H7 (cell line): ENCODE measurements at regions not wholly inside any gene's neighbourhood (a gene's known extent, or its start where the extent isn't known, plus 50 kb on each side); places are given as distances from the start of the nearest gene placed in this dataset.
"Not testable (repeated sequence)": the region's sequence is repeated elsewhere in the genome, so short reads cannot be mapped to it uniquely, and the experiment has no call there.

ENCODE experiments used
- DNase-seq: peaks from one replicate; pipeline ENCODE4 v3.0.0; 2012
- H3K27me3 ChIP-seq: 2 replicates; pipeline ENCODE4 v1.6.0; 2011; ENCODE audit warnings: mild to moderate bottlenecking, low read length; ENCODE audit not compliant: control insufficient read depth, insufficient read depth
- H3K36me3 ChIP-seq: replicated peaks from 2 replicates; pipeline ENCODE4 v1.5.1; 2011; ENCODE audit warnings: low read length; ENCODE audit not compliant: control insufficient read depth, insufficient read depth
- H3K4me3 ChIP-seq: 2 replicates; pipeline ENCODE4 v1.5.1; 2011; ENCODE audit warnings: low read depth, mild to moderate bottlenecking, control low read depth, low read length, moderate library complexity; ENCODE audit not compliant: insufficient read depth

- DNase-seq = no peak
- Histone ChIP-seq H3K36me3 (no peaks in the 10 kb centered on the region), H3K4me3 (no peak overlapping the region), H3K27me3 (no peaks in the 10 kb centered on the region)
Measured at GRCh38 chr12:105590571-105590970, 260.1 kb downstream of the C12orf75 start.

GRCh38 chr12:105595440-105595839 is 264.9 kb downstream of the C12orf75 start:
- Histone ChIP-seq H3K4me3 (no peak overlapping the region), H3K27me3 (no peaks in the 10 kb centered on the region), H3K36me3 (no peaks in the 10 kb centered on the region)
- no peak for DNase-seq

DNA sequence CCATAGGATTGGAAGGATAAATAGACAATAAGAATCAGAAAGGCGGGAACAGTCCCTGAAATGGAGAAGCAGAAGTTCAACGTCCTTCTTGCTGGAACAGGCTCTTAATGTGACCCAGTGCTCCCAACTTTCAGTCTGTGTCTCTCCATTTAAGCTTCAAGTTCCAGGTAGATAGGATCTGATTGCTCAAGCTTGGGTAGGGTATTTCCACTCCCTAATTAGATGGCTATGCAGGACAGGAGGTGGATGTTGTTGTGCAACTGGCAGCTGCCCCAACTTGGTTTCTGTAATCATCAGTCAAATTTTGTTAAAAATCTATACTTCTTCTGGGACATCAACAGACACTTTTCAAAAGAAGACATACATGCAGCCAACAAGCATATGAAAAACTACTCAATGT is 266.2 kb downstream of the C12orf75 start:
- no peak overlapping the region for H3K4me3 ChIP-seq
- H3K27me3 ChIP-seq = no peaks in the 10 kb centered on the region
- no peak for DNase-seq
- H3K36me3 ChIP-seq = no peaks in the 10 kb centered on the region

DNA sequence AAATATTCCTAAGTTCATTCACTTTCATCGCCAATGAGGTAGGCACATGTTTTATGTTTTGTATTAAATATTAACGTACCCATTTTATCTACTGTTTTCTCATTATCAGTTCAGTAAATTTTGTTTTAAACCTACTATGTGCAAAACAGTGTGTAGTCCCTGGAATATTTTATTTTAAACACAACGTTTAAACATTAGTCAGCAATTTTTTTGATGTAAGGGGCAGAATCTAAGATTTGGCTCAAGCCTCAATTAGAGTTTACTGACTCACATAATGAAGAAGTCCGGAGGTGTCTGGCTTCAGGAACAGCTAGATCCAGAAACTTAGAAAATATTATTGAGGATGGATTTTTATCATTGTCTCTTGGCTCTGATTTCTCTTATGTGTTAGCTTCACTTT is 267.5 kb downstream of the C12orf75 start:
- H3K36me3 ChIP-seq = no peaks in the 10 kb centered on the region
- no peak overlapping the region for H3K4me3 ChIP-seq
- no peak for DNase-seq
- H3K27me3 ChIP-seq = no peaks in the 10 kb centered on the region

DNA sequence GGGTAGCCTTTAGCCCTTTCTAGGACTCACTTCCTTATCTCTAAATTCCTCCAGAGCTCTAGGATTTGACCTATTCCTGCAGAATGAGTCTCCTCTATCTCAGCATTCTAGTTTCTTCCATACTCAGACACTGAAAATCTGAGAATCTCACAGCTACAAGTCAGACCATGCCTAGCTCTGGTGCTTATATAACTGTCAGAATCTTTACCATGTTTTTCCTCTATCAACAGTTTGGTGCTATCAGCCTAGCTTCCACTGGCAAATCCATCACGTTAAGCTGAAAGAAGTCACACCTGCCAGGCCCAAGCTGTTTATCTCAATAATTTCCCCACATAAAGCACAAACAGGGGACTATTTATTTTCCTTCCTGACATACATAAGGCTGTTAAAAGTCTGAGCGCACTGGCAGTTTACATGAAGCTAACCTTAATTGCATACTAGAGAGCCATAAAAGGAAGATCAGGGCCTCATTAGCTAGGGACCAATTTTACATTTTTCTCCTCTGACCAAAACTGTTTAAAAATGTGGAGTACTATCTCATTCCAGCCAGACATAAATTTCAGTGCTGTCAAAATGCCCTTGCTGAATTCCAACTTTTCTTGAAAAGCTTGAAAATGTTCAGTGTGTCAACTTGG is 270.5 kb downstream of the C12orf75 start:
- DNase-seq = no peak
- Histone ChIP-seq H3K36me3 (no peaks in the 10 kb centered on the region), H3K27me3 (no peaks in the 10 kb centered on the region), H3K4me3 (no peak overlapping the region)

- not testable (repeated sequence) for H3K4me3 ChIP-seq, DNase-seq, H3K27me3 ChIP-seq, H3K36me3 ChIP-seq
Measured at GRCh38 chr12:105602312-105602711, 271.8 kb downstream of the C12orf75 start.

GRCh38 chr12:105604281-105604680 is 273.8 kb downstream of the C12orf75 start:
- not testable (repeated sequence) for H3K4me3 ChIP-seq, H3K36me3 ChIP-seq, DNase-seq, H3K27me3 ChIP-seq

GRCh38 chr12:105606613-105607012 is 276.1 kb downstream of the C12orf75 start:
- not testable (repeated sequence) for DNase-seq, H3K4me3 ChIP-seq, H3K27me3 ChIP-seq, H3K36me3 ChIP-seq

GRCh38 chr12:105609001-105609400 is 278.5 kb downstream of the C12orf75 start:
- not testable (repeated sequence) for DNase-seq, H3K27me3 ChIP-seq, H3K36me3 ChIP-seq, H3K4me3 ChIP-seq

GRCh38 chr12:105610459-105610858 is 280.0 kb downstream of the C12orf75 start:
- no peak overlapping the region for H3K4me3 ChIP-seq
- DNase-seq = no peak
- H3K36me3 ChIP-seq = no peaks in the 10 kb centered on the region
- H3K27me3 ChIP-seq = no peaks in the 10 kb centered on the region

- H3K36me3 ChIP-seq = no peaks in the 10 kb centered on the region
- DNase-seq = no peak
- H3K4me3 ChIP-seq = no peak overlapping the region
- no peaks in the 10 kb centered on the region for H3K27me3 ChIP-seq
Measured at GRCh38 chr12:105611340-105611739, 280.8 kb downstream of the C12orf75 start.

GRCh38 chr12:105613269-105613668 is 282.8 kb downstream of the C12orf75 start:
- Histone ChIP-seq H3K4me3 (no peak overlapping the region), H3K27me3 (no peaks in the 10 kb centered on the region), H3K36me3 (no peaks in the 10 kb centered on the region)
- no peak for DNase-seq

GRCh38 chr12:105613887-105614286 is 283.4 kb downstream of the C12orf75 start:
- H3K4me3 ChIP-seq = no peak overlapping the region
- H3K36me3 ChIP-seq = no peaks in the 10 kb centered on the region
- no peaks in the 10 kb centered on the region for H3K27me3 ChIP-seq
- no peak for DNase-seq

- no peaks in the 10 kb centered on the region for H3K27me3 ChIP-seq
- no peak for DNase-seq
- H3K36me3 ChIP-seq = no peaks in the 10 kb centered on the region
- no peak overlapping the region for H3K4me3 ChIP-seq
Measured at GRCh38 chr12:105616971-105617540, 286.6 kb downstream of the C12orf75 start.

DNA sequence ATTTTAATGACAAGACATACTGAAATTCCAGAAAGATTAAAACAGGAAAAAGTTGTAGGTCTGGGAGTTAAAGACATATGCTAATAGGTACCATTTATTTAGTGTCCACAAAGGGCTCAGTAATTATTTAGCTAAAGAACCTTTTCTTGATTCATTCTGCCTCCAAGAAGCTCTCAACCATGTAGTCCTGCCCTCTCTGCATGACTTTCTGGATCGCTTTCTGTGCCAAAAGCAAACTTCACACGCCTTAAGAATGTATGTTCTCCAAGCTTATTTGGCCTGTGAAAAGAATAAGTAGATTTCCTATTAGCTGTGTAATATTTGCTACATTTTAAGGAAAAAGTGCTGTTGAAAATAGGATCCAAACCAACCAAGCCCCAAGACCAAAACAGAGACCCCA is 291.7 kb downstream of the C12orf75 start:
- Histone ChIP-seq H3K27me3 (no peaks in the 10 kb centered on the region), H3K4me3 (no peak overlapping the region), H3K36me3 (no peaks in the 10 kb centered on the region)
- DNase-seq = no peak
